HPDE6-E6E7 (cell line): ENCODE measurements at regions not wholly inside any gene's neighbourhood (a gene's known extent, or its start where the extent isn't known, plus 50 kb on each side); places are given as distances from the start of the nearest gene placed in this dataset.

ENCODE experiments used
- DNase-seq: peaks from one replicate; pipeline ENCODE4 v3.0.0; 2011; ENCODE audit warnings: missing footprints; ENCODE audit errors: extremely low spot score

DNA sequence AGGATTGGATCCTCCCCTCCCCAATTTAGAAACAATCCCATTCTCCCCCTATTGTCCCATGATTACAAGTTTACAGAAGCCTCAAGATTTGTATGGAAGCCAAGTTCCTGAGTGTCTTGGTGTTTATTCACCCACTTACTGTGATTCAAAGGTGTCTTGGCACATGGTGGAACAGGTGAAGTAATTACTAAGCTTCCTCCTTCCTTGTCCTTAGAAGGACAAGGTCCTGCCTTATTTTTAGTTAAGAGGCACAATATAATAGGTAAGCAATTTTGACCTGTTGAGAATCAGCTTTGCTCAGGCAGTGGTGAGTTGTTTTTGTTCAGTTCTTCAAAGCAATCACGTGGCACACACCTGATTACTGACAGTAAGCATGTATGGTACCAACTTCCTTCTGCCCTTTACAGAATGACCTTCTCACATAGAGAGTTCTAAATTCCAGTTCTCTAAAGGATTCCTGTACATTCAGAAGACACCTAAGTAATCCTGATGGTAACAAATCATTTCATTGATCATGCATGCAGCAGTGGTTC, 60.7 kb upstream of the SLC13A1 start:
- no peak for DNase-seq

DNA sequence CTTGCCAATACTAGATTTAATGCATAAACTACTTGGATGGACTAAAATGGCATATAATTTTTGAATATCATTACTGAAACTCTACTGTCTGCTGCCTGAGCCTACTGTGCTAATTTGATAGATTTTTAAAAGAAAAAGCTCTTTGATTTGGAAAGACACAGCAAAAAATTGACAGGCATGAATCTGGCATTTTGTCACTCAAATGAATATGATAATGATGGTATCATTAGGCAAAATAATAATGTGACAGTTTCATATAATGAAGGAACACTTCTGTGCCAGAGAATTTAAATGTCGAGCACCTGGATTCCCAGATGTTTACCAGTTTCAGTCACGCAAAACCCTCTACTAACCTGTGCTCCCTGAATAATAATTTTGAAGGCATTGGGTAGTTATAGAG, 60.0 kb upstream of the SLC13A1 start:
- no peak for DNase-seq
